Upper lobe of left lung (tissue), 4 donors: ENCODE measurements at regions not wholly inside any gene's neighbourhood (a gene's known extent, or its start where the extent isn't known, plus 50 kb on each side); places are given as distances from the start of the nearest gene placed in this dataset.

ENCODE experiments used
- CTCF ChIP-seq, 6 experiments: fragments of 450-650 bp in 4 of 6; fragments of 200-600 bp in 2 of 6; sonication (generic) in 2 of 6; IDR thresholded peaks; one replicate each; pipeline ENCODE4 v1.5.1; 2016 to 2019; ENCODE audit warnings: antibody characterized with exemption in 6 of 6
- POLR2A ChIP-seq, 4 donors: fragments of 450-650 bp; IDR thresholded peaks; one replicate each; pipeline ENCODE4 v1.5.1; 2016 to 2017; ENCODE audit warnings: antibody characterized with exemption in 4 of 4, mild to moderate bottlenecking in 2 of 4

- no peak for TF ChIP-seq CTCF (IDR thresholded peaks at IDR 0.05)
- no peak for TF ChIP-seq POLR2A (IDR thresholded peaks at IDR 0.05)
These were observed 113.7 kb downstream of the CDH26 start for GRCh38 chr20:60071965-60072364.
